Esophagus mucosa (tissue), 1 donor: ENCODE measurements at regions not wholly inside any gene's neighbourhood (a gene's known extent, or its start where the extent isn't known, plus 50 kb on each side); places are given as distances from the start of the nearest gene placed in this dataset.
"Not testable (repeated sequence)": the region's sequence is repeated elsewhere in the genome, so short reads cannot be mapped to it uniquely, and the experiment has no call there.

Source experiments
- ATAC-seq: fragments of 200-7000 bp; cut with Tn5 transposase; one replicate; pipeline ENCODE4 v1.9.1; 2020
- donor health status: DM: yes; HTN: yes; CAD: no.

DNA sequence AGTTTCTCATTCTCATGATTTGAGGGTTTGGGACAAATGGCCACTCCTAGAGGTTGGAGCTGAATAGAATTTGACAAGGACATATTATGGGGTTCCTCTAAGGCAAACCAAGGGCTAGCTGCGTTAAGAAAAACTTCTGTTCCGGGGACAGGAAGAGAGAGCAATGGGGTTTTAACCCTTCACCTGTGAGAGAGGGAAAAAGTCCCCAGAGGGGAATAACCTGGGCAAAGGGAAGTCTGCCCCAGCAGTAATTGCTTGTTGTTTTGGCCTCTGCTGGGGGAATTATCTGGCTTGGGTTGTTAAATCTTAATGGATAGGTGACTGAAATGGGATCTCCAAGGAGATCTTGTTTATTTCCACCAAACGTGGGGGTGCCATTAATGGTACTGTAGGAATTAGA is 110.1 kb upstream of the MOCS2 start:
- no peak for ATAC-seq

DNA sequence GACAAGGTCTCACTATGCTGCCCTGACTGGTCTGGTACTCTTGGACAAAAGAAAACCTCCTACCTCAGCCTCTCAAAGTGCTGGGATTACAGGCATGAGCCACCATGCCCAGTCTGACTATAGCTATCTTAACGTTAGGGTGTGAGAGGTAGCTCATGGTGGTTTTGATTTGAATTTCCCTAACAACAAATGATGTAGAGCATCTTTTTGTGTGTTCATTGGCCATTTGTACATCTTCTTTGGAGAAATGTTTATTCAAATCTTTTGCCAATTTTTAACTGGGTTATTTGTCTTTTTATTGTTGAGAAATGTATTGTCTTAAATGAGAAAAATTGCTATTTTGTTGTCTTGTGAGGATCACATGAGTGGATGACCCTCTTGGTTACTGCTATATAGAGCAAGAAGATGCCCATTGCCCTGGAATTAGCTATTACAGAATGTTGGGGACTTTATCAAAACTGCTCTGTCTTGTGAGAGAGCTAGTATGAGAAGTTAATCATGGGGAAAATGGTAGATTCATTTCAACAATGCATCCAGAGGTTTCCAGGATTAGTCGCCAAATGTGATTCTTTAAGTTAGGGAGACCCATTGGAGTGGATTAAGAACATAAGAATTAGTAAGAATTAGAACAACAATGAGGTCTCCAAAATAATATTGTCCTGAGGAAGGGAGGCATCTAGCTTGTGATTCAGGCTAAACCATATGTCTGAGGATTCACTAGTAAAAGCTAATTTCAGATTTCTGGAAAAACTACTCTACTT is 124.3 kb upstream of the MOCS2 start:
- ATAC-seq, result no peak

DNA sequence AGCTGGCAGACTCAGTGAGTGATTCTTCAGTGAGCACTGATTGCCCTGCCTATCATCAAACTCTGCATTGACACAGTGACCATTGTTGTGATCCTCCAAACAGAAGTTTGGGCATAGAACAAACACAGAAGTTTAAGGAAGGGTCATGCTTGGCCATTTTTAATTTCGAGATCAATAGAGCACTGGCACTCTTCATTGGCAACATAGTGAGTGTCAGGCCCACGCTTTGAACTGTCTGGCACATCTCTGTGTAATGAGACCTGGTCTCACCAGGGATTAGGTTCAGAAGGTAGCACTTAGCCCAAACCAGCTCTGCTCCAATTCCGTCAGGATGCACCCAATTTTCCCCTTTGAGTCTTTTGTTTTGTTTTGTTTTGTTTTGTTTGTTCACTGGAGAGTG is 127.1 kb upstream of the MOCS2 start:
- ATAC-seq, result no peak

DNA sequence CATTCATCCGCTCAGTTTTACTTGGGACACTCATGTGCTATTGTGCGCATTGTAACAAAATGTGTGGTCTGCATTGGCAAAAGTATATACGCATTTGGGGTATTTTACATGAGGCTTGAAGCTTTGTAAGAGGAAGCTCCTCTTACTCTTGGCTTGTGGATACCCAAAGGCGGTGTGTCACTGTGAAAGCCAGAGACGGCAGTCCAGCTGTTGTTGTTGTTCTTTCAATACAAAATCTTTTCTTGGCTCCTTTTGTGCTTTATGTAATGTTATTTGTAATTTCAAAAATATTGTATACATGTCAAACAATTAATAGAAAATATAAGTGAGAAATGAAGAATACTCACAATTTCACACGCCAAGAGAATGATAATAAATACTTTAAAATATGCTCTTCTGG is 128.3 kb upstream of the MOCS2 start:
- no peak for ATAC-seq

DNA sequence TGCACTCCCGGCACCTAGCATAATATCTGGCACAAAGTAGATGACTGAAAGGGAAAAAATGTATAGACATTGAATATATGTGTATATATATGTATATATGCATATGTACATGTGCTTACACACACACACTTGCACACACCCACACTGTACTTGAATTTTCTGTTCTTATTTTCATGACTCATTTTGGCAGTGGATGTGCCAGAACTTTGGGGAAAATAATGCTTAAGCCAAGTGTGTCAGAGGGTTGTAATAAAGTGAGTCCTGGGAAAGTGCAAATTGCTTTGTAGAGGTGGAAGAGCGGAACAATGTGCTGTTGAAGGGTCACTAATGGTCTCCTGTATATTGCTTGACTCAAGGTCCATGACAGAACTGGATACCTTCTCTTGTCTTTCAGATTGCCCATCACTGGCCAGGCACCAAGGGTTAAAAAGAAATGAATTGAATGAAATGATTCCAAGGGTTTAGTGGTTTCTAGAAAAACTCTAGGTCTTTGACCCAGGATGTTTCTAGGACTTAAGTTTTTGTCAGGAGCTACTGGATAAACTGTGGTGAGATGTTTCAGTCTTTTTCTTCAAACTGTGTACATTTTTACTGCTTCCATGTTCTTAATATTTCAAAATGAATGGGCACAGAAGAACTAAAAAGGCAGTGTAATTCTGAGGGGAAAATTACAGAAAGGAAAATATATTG is 129.9 kb upstream of the MOCS2 start:
- ATAC-seq, result no peak

DNA sequence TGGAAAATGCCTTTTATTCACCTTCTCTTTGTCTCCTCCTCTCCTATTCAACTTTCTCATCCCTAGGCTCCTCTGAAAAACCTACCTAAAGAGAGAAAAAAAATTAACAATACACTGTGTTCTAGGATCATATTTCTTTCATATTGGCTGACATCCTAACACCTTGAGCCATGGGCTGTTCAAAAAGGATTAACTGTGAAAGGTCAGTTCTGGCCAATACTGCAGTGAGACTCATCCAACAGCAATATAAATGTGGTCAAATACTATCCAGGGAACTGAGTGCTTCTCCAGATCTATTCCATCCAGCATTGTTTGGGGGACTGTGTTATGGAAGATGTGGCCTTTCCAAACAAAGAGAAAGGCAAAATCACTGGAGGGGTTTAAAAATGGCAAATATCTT is 131.1 kb upstream of the MOCS2 start:
- ATAC-seq, result no peak

DNA sequence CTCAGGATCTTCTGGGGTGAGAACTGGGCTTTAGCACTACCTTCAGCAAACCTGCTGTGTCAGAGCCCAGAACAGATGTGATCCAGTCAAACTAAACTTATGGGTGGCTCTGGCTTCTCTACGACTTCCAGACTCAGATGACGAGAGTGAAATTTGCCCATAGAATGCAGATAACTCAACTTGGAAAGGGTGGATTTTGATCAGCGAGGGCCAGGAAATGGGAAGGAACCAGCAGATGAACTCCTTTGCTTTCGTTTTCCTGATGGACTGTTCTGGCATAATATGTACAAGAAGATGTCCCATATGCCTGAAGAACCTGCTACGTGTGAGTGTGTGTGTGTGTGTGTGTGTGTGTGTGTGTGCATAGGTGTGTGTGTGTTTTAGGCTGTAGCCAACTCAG is 132.0 kb upstream of the MOCS2 start:
- ATAC-seq, result no peak

DNA sequence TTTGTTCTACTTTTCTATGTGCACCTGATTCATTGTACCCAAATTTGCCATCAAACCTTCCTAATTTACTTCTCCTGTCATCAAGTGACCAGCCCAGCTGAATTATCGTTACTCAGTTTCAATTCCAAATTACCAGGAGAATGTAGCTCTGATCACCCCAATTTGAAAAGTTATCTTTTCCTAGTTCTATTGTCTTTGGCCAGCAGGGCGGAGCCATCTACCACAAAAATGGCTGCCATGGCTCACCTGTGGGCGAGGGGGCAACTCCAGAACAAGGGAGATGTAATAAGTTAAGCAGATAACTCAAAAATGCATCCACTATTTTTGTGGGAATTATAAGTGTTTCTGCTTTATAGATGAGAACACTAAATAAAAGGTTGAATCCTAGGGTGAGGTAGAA is 133.8 kb upstream of the MOCS2 start:
- no peak for ATAC-seq

DNA sequence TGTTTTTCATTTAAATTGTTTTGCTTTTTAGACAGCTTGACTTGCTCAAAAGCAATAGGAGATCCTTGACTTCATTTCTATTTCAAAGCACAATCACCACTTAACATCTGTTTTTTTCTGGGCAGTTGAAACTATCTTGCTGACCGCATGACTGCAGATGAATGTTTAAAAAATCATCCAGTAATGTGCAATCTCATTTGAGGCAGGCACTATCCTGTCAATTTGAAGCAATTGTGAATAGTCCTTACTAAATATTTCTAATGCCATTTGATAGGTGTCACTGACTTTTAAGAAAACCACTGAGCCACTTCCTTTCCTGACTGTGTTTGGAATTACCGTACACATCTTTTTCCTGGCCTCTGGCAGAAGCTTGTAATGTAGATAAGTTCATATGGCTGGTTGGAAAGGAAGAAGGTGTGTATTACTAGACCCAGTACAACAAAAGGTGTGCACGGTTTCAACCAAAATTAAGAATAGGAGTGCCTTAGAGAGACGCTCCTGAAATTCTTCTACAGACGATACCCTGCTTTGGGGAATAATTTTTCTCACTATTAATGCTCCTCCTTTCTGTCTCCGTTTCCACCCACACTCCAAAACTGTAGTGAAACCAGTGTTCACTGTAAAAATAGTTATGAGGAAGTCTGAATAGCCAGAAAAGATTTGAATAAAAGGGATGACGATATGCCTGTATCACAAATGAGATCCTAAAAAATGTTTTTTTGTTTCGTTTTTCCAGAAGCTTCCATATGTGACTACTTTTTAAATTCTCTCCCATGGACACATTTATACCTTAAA is 136.7 kb upstream of the MOCS2 start:
- no peak for ATAC-seq

DNA sequence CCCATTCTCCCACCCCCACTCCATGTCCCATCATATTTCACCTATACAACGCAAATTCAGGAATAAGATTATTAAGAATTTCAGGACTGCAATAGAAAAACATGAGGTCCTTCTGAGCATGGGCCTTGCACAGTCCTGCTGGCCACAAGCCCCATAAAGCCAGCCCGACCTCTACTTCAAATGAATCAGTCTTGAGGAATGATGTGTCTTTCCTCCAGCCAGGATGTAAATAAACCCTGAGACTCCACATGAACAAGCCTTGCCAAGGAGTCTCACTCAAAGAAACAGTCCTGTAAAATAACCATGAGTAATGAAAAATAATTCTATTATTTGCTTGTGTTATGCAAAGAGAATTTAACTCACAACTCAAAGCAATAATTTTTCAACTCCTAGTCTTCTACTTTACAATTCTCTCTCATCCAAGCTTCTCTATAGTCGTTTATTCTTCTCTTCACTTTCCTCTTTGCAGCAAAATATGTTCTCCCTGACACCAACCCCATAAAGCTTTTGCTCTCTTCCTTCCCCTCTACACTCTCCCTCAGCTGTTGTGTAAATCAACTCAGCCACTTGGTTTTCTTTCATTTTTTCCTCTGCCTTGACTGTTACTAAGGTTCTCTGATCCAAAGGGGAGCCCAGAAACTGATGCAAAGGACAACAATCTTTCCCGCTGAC is 140.1 kb upstream of the MOCS2 start:
- no peak for ATAC-seq

DNA sequence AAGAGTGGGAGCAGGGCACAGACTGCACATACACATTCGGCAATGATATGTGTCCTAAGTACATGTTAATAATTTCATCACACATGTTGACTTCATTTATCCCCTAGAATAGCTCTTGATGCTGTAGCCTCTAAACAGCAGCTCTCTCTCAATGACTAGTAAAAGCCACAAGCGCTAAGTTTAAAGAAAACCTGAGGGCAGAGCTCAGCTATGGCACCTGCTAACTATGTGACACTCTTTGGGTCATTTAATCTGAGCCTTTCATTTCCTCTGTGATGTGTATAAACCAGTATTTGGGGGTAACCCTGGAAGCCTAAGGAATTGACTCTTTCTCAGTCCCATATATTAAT is 140.6 kb upstream of the MOCS2 start:
- no peak for ATAC-seq

DNA sequence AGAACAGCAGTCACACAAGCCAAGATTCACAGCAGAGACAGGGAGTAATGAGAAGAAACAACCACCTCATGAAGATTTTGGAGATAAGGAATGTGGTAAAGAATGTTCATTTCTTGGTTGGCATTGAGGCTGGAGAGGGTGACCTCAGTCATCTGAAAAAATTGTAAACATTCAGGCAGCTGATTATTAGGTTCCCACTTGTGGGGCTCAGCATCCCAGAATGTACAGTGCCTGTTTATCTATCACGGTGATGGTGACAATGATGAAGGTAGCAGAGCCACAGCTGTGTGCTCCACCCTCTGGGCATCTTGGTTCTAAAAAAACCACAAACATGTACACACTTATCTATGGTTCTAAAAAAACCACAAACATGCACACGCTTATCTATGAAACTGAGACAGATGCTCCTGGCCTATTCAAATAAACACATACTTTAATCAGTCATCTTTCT is 143.9 kb upstream of the MOCS2 start:
- no peak for ATAC-seq

DNA sequence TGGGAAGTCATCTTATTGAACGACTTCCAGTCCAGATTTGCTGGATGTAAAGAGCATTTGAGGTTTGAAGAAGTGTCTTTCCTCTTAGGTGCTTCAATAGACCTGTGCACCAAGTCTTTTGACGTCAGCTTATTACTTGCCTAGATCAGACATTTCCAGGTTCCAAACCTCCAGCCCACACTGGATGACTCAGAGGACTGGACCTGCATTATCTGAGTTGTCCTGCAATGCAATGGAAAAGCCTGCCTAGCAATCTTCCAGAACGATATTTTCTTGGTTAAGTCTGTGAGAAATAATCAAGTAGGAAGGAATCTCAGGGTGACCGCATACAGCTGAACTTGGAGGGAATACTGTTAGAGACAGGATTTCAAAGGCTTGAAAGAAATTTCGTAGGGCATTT is 147.2 kb upstream of the MOCS2 start:
- ATAC-seq, result no peak

DNA sequence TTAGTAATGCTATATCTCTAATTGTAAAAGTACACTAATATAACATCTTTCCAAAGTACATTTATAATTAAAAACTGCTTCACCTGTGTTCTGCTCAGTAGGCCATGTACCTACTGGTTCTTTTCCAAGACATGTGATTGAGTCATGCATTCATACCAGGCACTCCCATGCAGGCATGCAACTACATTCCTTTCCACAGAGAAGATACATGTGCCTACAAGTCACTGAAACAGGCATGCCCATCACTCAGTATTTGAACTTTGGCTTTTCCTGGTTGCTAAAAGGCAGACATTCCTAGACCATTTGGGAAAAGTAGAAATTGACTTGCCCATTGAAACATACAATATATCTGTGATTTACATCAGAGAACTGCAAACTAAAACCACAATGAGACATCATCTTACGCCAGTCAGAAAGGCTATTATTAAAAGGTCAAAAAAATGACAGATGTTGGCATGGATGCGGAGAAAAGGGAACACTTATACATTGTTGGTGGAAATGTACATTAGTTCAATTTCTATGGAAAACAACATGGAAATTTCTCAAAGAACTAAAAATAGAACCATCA is 148.3 kb upstream of the MOCS2 start:
- peak; percentile 92 for ATAC-seq

DNA sequence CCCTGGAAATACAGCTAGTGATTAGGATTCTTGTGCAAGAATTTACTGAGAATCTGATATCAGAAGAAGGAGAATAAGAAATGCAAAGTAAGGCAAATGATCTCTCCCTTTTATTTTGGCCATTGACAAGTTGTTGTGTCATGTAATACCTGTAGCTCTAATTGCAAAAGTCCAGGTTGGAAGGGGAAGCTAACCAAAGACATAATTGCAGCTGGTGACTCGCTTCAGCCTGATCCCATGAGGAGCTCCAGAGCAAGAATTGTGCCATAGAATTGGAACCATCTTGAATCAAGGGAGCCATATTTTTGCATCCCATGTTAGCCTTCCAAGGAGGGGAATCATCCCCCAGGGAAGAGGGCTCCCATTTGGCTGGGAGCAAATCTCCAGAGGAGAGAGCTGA is 149.6 kb upstream of the MOCS2 start:
- ATAC-seq, result no peak

DNA sequence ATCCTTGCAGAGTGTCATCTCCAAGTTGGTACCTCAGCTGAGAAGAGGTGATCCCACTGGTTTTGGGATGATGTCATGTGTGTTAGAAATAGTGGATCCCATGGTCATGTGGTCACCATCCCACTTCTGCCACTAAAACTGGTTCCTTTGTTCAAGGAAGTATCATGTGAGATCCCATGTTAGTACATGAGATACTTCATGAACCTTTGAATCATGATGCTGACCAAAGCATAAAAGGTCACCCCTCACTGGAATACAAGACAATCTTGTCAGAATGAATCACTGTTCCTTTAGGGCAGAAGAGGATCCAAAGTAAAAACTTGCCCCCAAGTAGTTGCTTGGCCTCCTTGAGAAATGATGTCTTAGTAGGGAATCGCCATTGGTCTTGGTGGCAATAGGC is 150.9 kb upstream of the MOCS2 start:
- ATAC-seq, result no peak

DNA sequence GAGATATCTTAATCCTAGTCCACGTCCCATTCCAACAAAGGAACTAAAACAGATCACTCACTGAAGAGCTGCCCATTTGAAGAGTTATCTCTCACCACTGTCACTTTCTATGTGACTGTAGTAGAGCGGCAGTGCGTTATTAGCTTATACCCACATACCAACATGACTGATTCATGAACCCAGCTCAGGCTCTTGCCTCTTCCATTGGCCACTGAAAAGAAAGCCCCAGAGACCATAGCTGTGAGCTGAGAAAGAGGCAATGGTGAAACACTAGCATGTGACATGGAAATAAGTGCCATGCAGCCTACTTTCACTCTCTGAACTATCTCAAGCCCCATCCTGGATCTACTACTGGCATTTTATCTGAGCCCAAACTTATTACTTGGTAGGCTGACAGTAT is 151.7 kb upstream of the MOCS2 start:
- ATAC-seq, result no peak

DNA sequence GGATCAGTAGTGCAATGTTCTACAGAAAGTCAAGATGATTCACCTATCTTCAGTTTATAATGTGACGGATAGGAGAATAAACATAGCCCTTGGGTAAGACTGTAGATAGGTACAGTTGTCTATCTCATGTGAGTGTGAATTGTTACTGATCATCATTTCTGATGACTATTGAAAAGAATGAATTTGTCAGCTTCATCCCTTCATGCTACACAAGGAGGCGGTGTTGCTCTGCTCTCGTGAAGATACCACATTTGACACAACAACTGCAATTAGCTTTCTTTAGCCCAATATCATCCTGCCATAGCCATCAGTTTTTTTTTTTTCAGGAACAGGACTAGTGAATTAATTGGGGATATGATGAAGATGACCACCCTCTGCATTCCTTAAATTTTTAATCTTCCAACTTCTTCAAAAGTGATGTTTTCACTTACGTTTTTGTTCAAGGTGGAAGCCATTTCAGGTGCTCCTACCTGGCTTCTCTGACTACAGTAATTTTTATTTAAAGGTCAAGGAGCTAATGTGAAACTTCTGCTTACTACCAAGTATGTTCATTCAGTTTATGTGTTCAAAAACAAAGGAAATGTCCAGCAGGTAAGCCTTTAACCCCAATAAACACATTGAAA is 152.9 kb upstream of the MOCS2 start:
- peak; percentile 50 for ATAC-seq

DNA sequence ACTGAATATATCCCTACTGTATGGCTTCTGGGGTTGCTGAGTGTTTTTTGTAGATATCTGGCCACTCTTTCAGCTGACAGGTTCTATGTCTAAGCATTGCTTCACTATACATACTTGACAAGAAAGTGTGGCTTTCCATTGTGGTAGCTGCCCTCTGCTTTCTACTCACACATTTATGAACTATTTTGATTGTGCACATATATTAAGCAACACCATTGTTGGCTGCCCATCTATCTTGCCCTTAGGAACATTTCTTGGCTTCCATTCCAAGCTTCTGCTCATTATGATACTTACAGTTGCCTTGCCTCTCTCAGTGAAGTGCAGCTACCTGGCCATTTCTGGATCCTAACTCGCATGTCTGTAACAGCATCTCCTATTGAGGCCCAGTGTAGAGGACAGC is 153.6 kb upstream of the MOCS2 start:
- ATAC-seq, result no peak

DNA sequence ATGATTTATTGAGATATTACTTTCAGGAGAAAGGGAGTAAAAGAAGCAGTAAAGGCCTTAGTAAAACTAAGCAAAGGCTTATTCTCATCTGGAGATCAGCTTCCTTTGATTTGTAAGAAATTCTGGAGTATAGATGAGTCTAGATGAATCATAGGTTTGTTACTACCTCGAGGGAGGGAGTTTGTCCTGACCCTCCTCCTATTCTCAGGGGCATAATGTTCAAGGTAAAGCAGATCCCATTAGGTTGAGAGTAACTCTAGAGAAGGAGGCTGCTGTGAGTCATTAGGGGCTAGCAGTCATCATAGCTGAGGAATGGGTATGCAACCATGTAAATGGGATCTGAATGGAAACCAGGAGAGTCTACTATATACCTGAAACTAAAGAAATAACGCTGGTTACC is 155.5 kb upstream of the MOCS2 start:
- ATAC-seq, result no peak

DNA sequence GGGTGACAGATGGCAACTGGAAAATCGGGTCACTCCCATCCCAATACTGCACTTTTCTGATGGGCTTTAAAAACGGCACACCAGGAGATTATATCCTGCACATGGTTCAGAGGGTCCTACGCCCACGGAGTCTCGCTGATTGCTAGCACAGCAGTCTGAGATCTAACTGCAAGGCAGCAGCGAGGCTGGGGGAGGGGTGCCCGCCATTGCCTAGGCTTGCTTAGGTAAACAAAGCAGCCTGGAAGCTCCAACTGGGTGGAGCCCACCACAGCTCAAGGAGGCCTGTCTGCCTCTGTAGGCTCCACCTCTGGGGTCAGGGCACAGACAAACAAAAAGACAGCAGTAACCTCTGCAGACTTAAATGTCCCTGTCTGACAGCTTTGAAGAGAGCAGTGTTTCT is 158.7 kb upstream of the MOCS2 start:
- ATAC-seq, result not testable (repeated sequence)

DNA sequence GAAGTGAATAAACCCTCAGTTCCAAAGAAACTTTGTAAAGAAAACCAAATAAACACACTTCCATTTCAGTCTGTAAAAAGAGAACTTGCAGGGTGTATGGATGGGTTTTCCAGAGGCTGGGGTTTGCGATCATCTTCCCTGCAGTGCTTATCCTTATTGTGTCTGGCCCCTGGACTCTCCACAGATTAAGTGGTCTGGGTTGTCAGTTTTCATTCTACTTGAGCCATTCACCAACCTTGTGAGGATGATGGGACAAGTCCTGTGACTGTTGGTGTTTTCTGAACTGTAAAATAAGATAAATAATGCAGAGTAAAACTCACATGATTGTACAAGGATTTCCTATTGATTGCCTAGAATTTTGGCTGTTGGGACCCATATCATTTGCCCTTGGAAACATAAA is 166.1 kb upstream of the MOCS2 start:
- ATAC-seq, result no peak
